IPS DF 4.7 (cell line): ENCODE measurements at regions not wholly inside any gene's neighbourhood (a gene's known extent, or its start where the extent isn't known, plus 50 kb on each side); places are given as distances from the start of the nearest gene placed in this dataset.
"Not testable (repeated sequence)": the region's sequence is repeated elsewhere in the genome, so short reads cannot be mapped to it uniquely, and the experiment has no call there.

Experiments
- DNase-seq: peaks from one replicate; pipeline ENCODE4 v3.0.0-alpha.2; 2013; ENCODE audit warnings: low spot score; ENCODE audit errors: extremely low read depth

- DNase-seq: no peak
Observed at GRCh38 chr4:91653067-91653466, 650.7 kb upstream of the GRID2 start.

GRCh38 chr4:91681091-91681490 lies 622.7 kb upstream of the GRID2 start:
- no peak for DNase-seq

- DNase-seq: no peak
Observed at GRCh38 chr4:91681544-91681943, 622.2 kb upstream of the GRID2 start.

GRCh38 chr4:91684955-91685354 lies 618.8 kb upstream of the GRID2 start:
- DNase-seq: no peak

- DNase-seq: no peak
Observed at GRCh38 chr4:91688413-91688812, 615.4 kb upstream of the GRID2 start.

- not testable (repeated sequence) for DNase-seq
Observed at GRCh38 chr4:91699691-91700090, 604.1 kb upstream of the GRID2 start.

GRCh38 chr4:91729851-91730250 lies 573.9 kb upstream of the GRID2 start:
- no peak for DNase-seq

GRCh38 chr4:91734682-91735081 lies 569.1 kb upstream of the GRID2 start:
- no peak for DNase-seq

- DNase-seq: not testable (repeated sequence)
Observed at GRCh38 chr4:91738831-91739230, 564.9 kb upstream of the GRID2 start.

- no peak for DNase-seq
Observed at GRCh38 chr4:91746551-91746950, 557.2 kb upstream of the GRID2 start.

- DNase-seq: no peak
Observed at GRCh38 chr4:91751961-91752360, 551.8 kb upstream of the GRID2 start.

- no peak for DNase-seq
Observed at GRCh38 chr4:91754716-91755115, 549.0 kb upstream of the GRID2 start.

GRCh38 chr4:91758487-91758886 lies 545.3 kb upstream of the GRID2 start:
- DNase-seq: no peak

- DNase-seq: no peak
Observed at GRCh38 chr4:91764085-91764484, 539.7 kb upstream of the GRID2 start.

GRCh38 chr4:91769912-91770311 lies 533.9 kb upstream of the GRID2 start:
- no peak for DNase-seq

- DNase-seq: not testable (repeated sequence)
Observed at GRCh38 chr4:91791631-91792030, 512.1 kb upstream of the GRID2 start.

GRCh38 chr4:91795947-91796346 lies 507.8 kb upstream of the GRID2 start:
- DNase-seq: no peak

GRCh38 chr4:91812319-91812718 lies 491.4 kb upstream of the GRID2 start:
- no peak for DNase-seq

GRCh38 chr4:91824773-91825172 lies 479.0 kb upstream of the GRID2 start:
- no peak for DNase-seq

GRCh38 chr4:91826186-91826585 lies 477.6 kb upstream of the GRID2 start:
- DNase-seq: no peak

- DNase-seq: no peak
Observed at GRCh38 chr4:91827914-91828313, 475.9 kb upstream of the GRID2 start.

- DNase-seq: no peak
Observed at GRCh38 chr4:91829531-91829930, 474.2 kb upstream of the GRID2 start.

- DNase-seq: no peak
Observed at GRCh38 chr4:91830681-91831395, 472.9 kb upstream of the GRID2 start.

- DNase-seq: no peak
Observed at GRCh38 chr4:91837608-91838029, 466.1 kb upstream of the GRID2 start.
